HG03175 (cell line): ENCODE measurements at regions not wholly inside any gene's neighbourhood (a gene's known extent, or its start where the extent isn't known, plus 50 kb on each side); places are given as distances from the start of the nearest gene placed in this dataset.
"Not testable (repeated sequence)": the region's sequence is repeated elsewhere in the genome, so short reads cannot be mapped to it uniquely, and the experiment has no call there.

Experiments used
- ATAC-seq: cut with Tn5 transposase; IDR thresholded peaks from one replicate; pipeline ENCODE4 v1.9.1; 2021; ENCODE audit warnings: mild to moderate bottlenecking, moderate library complexity; ENCODE audit not compliant: unreplicated experiment

DNA sequence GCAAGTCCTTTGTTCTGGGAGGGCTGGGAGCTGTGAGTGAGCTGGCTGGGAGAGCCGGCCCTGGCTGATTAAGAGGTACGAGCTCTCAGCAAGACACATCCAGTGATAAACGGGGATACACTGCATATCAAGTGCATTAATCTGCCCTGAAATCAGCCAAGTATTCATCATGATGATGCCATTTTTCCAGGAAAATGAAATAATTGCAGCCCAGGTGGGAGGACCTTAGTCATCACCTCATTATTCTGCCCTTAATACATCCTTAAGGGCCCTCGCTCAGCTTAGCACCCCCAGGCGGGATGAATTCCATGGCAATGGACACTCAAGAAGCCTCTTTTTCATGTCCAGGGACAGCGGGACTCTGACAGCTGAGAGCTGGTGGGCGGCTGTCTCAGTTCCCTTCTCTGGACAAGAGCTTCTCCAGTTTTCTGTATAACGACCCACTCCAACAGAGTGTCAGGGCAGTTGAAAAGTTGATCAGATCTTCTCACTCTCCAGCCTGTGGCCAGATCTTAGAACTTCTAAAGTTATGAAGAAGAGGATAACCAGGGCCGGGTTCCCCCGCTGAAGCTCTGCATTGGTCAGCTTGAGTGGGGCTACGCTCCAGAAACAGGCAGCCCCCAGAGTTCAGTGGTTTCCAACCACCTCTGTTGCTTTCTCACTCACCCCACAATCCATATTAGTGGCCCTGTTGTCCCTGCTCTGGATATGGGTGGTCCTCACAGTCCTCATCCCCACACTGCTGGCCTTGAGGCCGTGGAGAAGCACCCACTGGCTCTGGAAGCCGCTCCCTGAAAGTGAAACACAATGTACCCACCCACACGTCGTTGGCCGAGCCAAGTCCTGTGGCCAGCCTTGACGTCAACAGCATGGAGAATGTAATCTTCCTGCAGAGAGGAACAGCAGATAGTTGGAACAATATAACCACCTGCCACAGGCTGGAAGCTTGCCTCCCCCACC is 306.2 kb upstream of the DIO3 start:
- ATAC-seq, result no peak

DNA sequence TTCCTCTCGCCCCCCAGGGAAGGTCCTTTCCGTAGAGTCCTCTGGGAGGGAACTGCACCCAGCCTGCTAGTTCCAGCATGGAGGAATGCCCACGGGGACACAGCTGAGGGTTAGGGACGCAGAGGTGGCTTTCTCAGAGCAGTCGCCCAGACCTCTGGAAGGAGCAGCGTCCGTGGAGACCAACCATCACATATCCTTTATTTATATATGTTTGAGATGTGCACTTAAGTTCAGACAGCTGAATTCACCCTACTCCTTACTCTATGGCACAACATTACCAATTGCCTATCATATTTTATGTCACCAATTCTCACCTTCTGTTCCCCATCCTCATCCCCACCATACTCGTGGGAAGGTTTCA is 305.6 kb upstream of the DIO3 start:
- ATAC-seq, result no peak

DNA sequence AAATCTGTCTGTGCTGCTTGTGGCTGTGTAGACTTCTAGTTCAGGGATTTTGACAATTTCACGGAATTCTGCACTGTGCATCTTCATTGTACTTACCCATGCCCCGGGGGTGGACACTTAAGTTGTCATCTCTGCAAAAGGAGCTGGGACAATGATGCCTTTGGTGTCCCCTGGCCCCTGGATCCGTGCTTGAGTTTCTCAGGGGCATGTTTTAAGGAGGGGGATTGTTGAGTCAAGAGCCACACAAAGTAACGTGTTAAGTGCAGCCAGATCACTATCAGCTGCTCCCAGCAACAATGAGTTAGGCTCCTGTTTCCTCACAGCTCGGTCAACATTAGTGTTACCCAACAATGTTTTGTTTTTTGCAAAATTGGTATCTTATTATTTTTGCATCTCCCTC is 305.0 kb upstream of the DIO3 start:
- no peak for ATAC-seq

DNA sequence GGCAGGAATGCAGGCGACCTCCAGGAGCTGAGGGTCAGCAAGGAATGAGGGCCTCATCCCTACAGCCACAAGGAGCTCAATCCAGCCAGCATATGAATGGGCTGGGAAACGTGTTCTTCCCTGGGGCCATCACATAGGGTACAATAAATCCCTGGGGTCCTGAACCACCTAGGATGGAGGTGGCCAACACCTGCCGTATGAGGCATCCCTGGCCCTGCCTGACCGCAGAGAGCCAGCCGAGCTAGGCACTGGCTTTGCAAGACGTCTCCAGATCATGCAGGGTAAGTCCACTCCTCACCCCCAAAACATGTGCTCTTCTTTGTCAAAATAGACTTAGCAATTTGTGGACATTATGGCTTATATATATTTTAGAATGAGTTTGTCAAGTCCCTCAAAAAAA is 303.7 kb upstream of the DIO3 start:
- ATAC-seq, result no peak

- no peak for ATAC-seq
These were observed 301.5 kb upstream of the DIO3 start for GRCh38 chr14:101259748-101260147.

DNA sequence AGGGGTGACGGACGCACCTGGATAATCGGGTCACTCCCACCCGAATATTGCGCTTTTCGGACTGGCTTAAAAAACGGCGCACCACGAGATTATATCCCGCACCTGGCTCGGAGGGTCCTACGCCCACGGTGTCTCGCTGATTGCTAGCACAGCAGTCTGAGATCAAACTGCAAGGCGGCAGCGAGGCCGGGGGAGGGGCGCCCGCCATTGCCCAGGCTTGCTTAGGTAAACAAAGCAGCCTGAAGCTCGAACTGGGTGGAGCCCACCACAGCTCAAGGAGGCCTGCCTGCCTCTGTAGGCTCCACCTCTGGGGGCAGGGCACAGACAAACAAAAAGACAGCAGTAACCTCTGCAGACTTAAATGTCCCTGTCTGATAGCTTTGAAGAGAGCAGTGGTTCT is 294.9 kb upstream of the DIO3 start:
- not testable (repeated sequence) for ATAC-seq

DNA sequence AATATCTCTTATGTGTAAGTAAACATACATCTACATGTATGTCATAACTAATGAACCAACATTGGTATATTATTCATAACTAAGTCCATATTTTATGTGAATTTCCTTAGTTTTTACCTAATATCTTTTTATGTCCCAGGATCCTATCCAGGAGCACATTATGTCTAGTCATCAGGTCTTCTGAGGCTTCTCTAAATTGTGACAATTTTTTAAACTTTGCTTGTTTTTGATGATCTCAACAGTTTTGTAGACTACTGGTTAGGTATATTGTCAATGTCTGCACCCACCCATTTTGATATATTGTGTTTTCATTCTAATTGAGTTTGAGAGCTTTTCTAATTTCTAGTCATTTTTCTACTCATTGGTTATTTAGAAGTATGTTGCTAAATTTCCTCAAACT is 288.2 kb upstream of the DIO3 start:
- no peak for ATAC-seq

- no peak for ATAC-seq
These were observed 284.8 kb upstream of the DIO3 start for GRCh38 chr14:101276309-101277091.

DNA sequence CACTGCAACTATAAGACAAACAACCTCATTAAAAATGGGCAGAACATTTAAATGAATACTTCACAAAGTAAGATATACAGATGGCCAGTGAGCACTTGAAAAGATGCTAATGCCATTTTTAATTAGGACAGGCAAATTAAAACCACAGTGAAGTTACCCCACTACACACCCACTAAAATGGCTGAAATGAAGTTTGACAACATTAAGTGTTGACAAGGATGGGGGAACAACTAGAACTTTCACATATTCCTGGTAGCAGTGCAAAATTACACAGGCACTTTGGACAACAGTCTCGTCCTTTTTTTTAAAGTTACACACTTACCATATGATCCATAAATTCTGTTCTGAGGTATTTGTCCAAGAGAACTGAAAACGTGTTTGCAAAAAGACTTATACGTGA is 278.9 kb upstream of the DIO3 start:
- no peak for ATAC-seq

- no peak for ATAC-seq
These were observed 276.6 kb upstream of the DIO3 start for GRCh38 chr14:101284711-101285110.

- no peak for ATAC-seq
These were observed 274.9 kb upstream of the DIO3 start for GRCh38 chr14:101286271-101287018.

GRCh38 chr14:101288436-101289229 is 272.7 kb upstream of the DIO3 start:
- ATAC-seq, result no peak

- ATAC-seq, result no peak
These were observed 272.0 kb upstream of the DIO3 start for GRCh38 chr14:101289230-101289690.

DNA sequence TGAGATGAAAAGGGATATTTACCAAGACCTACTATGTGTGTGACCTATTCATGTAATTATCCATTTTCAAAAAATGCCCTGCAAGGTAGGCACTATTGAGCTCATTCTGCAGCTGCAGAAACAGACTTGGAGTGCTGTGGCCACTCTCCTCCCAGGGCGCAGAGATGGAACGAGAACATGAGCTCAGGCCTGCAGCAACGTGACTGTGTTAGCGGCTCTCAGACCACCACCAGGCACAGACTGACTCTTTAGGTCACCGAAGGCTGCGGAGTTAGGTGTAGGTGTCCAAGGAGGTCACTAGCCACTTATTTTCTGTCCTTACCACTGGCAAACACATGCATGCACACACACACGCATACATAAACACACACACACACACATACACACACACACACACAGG is 271.4 kb upstream of the DIO3 start:
- ATAC-seq, result no peak

DNA sequence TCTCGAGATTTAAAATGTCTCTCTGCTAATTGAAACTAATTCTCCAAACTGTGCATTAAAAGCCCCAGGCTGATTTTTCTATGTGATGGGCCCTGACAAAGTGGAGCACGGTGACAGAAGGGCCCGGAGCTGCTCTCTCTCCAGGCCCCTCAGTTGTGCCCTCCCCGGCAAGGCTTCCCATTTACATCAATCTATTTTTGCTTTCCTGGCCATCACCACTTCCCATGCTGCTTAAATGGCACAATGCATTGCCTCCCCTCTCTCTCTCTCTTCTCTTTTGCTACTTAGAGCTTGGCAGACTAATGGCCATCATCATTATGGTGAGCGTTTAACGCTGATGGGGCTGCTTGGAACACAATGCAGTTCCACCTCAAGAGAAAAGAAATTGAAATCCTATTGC is 270.7 kb upstream of the DIO3 start:
- ATAC-seq, result no peak

- no peak for ATAC-seq
These were observed 269.9 kb upstream of the DIO3 start for GRCh38 chr14:101291390-101291789.

DNA sequence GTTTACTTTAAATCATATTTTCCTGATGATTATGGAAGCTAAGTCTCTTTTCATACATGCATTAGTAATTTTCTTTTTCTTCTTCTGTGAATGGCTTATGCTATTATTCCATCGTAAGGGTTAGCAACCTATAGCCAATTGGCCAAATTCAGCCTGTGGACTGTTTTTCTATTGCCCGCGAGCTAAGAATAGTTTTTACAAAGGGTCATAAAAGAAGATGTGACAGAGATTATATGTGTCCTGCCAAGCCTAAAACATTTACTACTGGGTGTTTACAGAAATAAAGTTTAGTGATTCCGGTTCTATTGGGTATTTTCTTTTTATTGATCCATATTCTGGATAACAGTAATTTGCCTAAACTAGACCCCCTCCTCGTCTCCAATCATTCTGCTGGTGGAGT is 268.8 kb upstream of the DIO3 start:
- no peak for ATAC-seq

GRCh38 chr14:101293605-101294004 is 267.7 kb upstream of the DIO3 start:
- ATAC-seq, result no peak

DNA sequence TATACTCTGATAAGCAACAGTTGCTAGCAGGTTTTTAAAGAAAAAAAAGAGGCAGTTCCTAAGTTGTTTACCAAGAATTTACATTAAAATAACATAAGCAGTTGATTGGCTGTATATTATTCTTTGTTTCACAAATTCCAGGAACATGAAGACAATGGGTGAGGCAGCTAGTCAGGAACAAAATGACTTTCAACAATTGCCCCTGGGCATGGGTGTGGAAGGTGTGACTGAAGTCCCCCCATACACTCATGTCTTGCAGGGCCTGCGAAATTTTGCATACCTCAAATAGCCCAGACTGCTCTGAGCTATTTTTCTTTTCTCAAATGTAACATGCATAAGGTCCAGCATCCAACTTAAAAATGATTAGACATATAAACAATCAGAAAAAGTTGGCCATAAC is 267.2 kb upstream of the DIO3 start:
- no peak for ATAC-seq

DNA sequence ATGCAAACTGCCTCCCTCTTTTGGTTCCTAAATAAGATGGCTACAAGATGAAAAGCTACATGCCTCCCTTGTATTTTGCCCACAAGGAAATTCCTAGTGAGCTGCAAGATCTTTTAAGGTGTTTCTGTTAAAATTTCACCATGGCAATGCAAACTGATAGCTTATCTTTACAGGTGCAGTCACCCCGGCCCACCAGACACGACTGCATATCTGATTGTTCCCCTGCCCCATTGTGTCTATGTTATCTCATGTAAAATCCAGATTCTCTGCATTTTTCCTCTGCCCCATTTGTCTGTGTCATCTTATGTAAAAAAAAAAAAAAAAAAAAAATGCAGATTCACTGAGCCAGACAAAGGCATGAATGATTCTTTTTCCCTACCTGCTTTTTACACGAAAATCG is 261.5 kb upstream of the DIO3 start:
- ATAC-seq, result not testable (repeated sequence)

GRCh38 chr14:101301011-101301410 is 260.3 kb upstream of the DIO3 start:
- no peak for ATAC-seq
